GM12873 (cell line): ENCODE measurements at regions not wholly inside any gene's neighbourhood (a gene's known extent, or its start where the extent isn't known, plus 50 kb on each side); places are given as distances from the start of the nearest gene placed in this dataset.

Experiments
- TF ChIP-seq, protein P1 (sequence below): IDR thresholded peaks from 2 replicates; pipeline ENCODE4 v1.5.1; 2012; ENCODE audit warnings: low read depth, mild to moderate bottlenecking, moderate library complexity, low read length, control low read depth; ENCODE audit not compliant: insufficient read depth; ENCODE audit errors: missing control alignments

DNA sequence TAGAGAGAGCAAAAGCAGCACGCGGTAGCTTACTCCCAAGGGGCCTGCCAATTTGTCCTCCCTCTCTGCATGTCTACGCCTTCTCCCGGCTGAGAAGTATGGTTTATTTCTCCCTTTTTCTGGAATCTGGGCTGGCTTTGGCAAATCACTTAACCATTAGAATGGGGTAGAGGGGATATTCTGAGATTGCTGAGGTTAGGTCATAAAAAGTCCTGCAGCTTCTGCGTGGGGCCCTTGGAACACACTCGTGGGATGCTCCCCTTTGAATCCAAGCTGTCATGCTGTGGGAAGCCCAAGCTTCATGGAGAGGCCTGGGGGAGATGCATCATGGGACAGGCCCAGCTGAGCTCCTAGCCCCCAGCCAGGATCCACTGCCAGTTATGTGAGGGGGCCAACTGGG, 403.6 kb upstream of the MAF start:
- TF ChIP-seq, protein P1, sequence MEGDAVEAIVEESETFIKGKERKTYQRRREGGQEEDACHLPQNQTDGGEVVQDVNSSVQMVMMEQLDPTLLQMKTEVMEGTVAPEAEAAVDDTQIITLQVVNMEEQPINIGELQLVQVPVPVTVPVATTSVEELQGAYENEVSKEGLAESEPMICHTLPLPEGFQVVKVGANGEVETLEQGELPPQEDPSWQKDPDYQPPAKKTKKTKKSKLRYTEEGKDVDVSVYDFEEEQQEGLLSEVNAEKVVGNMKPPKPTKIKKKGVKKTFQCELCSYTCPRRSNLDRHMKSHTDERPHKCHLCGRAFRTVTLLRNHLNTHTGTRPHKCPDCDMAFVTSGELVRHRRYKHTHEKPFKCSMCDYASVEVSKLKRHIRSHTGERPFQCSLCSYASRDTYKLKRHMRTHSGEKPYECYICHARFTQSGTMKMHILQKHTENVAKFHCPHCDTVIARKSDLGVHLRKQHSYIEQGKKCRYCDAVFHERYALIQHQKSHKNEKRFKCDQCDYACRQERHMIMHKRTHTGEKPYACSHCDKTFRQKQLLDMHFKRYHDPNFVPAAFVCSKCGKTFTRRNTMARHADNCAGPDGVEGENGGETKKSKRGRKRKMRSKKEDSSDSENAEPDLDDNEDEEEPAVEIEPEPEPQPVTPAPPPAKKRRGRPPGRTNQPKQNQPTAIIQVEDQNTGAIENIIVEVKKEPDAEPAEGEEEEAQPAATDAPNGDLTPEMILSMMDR, result no peak

DNA sequence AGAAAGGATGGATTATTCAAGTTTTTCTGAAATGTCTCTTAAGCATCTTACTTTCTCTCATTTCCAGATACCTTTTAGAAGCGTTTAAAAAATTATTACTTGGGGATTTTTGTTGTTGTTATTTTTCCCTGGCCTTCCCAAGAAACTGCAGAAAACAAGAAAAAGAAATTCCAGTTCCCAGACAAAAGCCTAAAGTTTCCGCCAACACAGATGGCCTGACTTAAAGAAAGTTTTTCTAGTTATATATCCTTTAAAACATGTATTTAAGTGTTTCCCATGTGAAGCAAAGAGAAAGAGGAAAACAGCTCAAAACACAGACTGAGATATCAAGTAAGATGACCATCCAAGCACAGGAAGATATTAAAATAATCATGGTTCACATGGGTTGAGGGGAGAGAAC, 401.7 kb upstream of the MAF start:
- TF ChIP-seq, protein P1, result no peak

DNA sequence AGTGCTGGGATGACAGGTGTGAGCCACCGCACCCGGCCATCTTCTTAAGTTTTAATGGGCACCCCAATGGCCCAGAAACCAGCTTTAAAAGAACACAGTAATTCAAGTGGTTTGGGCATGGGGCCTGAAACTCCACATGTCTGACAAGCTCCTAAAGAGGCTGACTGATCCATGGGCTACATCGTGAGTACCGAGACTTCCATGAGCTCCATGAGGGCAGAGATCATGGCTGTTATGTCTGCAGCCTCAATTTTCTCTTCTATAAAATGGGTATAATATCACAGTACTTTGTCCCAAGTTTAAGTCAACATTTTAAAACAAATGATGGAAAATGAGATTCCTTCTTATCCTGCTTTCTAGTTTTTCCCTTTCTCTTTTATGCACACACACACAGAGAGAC, 397.6 kb upstream of the MAF start:
- TF ChIP-seq, protein P1, result no peak

DNA sequence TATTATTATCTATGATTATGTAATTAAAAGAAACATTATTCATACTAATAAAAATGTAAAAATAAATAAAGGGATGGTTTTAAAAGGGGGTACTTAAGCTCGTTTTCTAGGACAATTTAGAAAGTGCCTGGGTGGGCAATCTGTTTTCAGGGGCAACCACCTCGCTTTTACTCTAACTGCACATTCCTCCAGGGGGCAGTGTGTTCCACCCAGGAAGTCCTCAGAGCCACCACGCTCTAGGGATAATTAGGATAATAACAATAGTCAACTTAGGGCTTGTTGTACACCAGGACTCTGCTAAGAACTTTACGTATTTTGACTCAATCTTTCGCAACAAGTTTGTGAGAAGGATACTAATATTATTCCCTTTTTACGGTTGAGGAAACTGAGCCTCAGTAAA, 396.7 kb upstream of the MAF start:
- TF ChIP-seq, protein P1, result peak; percentile 50

DNA sequence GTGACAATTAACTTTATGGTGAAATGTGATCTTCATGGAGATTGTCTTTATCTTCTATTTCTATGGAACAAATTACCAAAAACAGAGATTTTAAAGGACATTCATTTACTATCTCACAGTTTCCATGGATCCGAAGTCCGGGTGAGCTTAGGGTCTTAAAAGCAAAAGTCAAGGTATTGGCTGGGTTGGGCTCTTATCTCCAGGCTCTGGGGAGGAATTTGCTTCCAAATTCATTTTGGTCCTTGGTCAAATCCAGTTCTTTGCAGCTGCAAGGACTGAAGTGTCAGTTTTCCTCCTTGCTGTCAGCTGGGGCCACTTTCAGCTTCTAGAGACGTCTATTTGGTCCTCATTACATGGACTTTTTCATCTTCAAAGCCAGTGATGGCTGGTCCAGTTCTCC, 395.8 kb upstream of the MAF start:
- TF ChIP-seq, protein P1, result no peak

DNA sequence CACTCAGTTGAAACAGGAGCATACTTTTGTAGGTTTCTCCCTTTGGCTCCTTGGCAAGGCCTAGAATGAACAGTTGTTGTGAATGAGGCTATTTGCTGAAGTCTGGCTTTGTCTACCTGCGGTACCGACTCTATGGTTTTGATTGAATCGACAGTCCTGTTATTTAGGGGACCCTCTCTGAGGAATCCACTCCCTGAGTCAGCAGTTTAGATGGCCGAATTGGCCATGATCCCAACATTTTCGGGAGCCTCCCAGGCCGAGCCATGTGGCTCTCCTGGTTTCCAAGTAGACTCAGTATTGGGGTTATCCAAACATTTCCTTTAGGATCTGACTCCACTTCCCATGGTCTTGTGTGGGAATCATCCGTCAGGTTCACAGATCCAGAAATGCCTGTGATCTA, 394.8 kb upstream of the MAF start:
- TF ChIP-seq, protein P1, result no peak

DNA sequence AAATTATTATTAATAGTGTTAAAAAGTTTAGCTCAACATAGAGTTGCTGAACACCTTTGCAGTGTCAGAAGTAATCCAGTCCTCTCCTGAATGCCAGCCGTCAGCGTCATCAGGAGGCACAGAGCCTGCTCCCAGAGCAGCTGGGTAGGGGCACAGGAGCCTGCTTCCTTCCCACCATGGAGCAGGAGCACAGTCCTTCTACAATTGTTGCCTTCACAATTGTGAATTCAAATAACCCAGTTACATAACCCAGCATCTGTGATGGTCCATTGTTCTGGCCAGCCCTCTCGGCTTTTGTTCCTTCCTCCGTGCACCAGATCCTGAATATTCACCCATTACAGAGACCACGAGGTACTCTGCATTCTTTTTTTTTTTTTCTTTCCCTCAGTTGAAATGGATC, 393.9 kb upstream of the MAF start:
- TF ChIP-seq, protein P1, result no peak
